ENCODE measurements at regions not wholly inside any gene's neighbourhood (a gene's known extent, or its start where the extent isn't known, plus 50 kb on each side); places are given as distances from the start of the nearest gene placed in this dataset.
A peak's percentile ranks its signal among the peaks of the same experiment; 100 is the strongest.
"Not testable (repeated sequence)": the region's sequence is repeated elsewhere in the genome, so short reads cannot be mapped to it uniquely, and the experiment has no call there.

- DNase-seq = peak; percentile 9
- Histone ChIP-seq H3K4me3 (ENCODE audit: insufficient read depth, low read depth, low read length) (no peak overlapping the region), H3K36me3 (replicated peaks; ENCODE audit: control insufficient read depth, insufficient read depth, low read length) (no peaks in the 10 kb centered on the region), H3K27me3 (ENCODE audit: control insufficient read depth, insufficient read depth, low read length) (no peaks in the 10 kb centered on the region)
Observed at GRCh38 chr7:79529214-79529880, 75.9 kb upstream of the MAGI2 start.

- no peaks in the 10 kb centered on the region for H3K36me3 ChIP-seq (replicated peaks; ENCODE audit: control insufficient read depth, insufficient read depth, low read length)
- no peak overlapping the region for H3K4me3 ChIP-seq (ENCODE audit: insufficient read depth, low read depth, low read length)
- no peaks in the 10 kb centered on the region for H3K27me3 ChIP-seq (ENCODE audit: control insufficient read depth, insufficient read depth, low read length)
- no peak for DNase-seq
Observed at GRCh38 chr7:79528421-79528820, 75.0 kb upstream of the MAGI2 start.

GRCh38 chr7:79524048-79524447, 70.6 kb upstream of the MAGI2 start:
- no peak for DNase-seq
- Histone ChIP-seq H3K36me3 (replicated peaks; ENCODE audit: control insufficient read depth, insufficient read depth, low read length) (no peaks in the 10 kb centered on the region), H3K27me3 (ENCODE audit: control insufficient read depth, insufficient read depth, low read length) (no peaks in the 10 kb centered on the region), H3K4me3 (ENCODE audit: insufficient read depth, low read depth, low read length) (no peak overlapping the region)

- Histone ChIP-seq H3K27me3 (ENCODE audit: control insufficient read depth, insufficient read depth, low read length) (no peaks in the 10 kb centered on the region), H3K4me3 (ENCODE audit: insufficient read depth, low read depth, low read length) (no peak overlapping the region), H3K36me3 (replicated peaks; ENCODE audit: control insufficient read depth, insufficient read depth, low read length) (no peaks in the 10 kb centered on the region)
- DNase-seq = no peak
Observed at GRCh38 chr7:79523436-79523835, 70.0 kb upstream of the MAGI2 start.

GRCh38 chr7:79520543-79520942, 67.1 kb upstream of the MAGI2 start:
- no peak for DNase-seq
- H3K4me3 ChIP-seq (ENCODE audit: insufficient read depth, low read depth, low read length) = no peak overlapping the region
- H3K27me3 ChIP-seq (ENCODE audit: control insufficient read depth, insufficient read depth, low read length) = no peaks in the 10 kb centered on the region
- H3K36me3 ChIP-seq (replicated peaks; ENCODE audit: control insufficient read depth, insufficient read depth, low read length) = no peaks in the 10 kb centered on the region

- no peaks in the 10 kb centered on the region for H3K36me3 ChIP-seq (replicated peaks; ENCODE audit: control insufficient read depth, insufficient read depth, low read length)
- no peak overlapping the region for H3K4me3 ChIP-seq (ENCODE audit: insufficient read depth, low read depth, low read length)
- no peak for DNase-seq
- H3K27me3 ChIP-seq (ENCODE audit: control insufficient read depth, insufficient read depth, low read length) = no peaks in the 10 kb centered on the region
Observed at GRCh38 chr7:79515358-79515757, 61.9 kb upstream of the MAGI2 start.

GRCh38 chr7:79513261-79513660, 59.8 kb upstream of the MAGI2 start:
- Histone ChIP-seq H3K36me3 (replicated peaks; ENCODE audit: control insufficient read depth, insufficient read depth, low read length) (no peaks in the 10 kb centered on the region), H3K4me3 (ENCODE audit: insufficient read depth, low read depth, low read length) (no peak overlapping the region), H3K27me3 (ENCODE audit: control insufficient read depth, insufficient read depth, low read length) (no peaks in the 10 kb centered on the region)
- DNase-seq = no peak

GRCh38 chr7:79512261-79512660, 58.8 kb upstream of the MAGI2 start:
- Histone ChIP-seq H3K4me3 (ENCODE audit: insufficient read depth, low read depth, low read length) (no peak overlapping the region), H3K27me3 (ENCODE audit: control insufficient read depth, insufficient read depth, low read length) (no peaks in the 10 kb centered on the region), H3K36me3 (replicated peaks; ENCODE audit: control insufficient read depth, insufficient read depth, low read length) (no peaks in the 10 kb centered on the region)
- no peak for DNase-seq

GRCh38 chr7:79511056-79511455, 57.6 kb upstream of the MAGI2 start:
- not testable (repeated sequence) for H3K4me3 ChIP-seq (ENCODE audit: insufficient read depth, low read depth, low read length); DNase-seq

GRCh38 chr7:79507131-79507530, 53.7 kb upstream of the MAGI2 start:
- Histone ChIP-seq H3K27me3 (ENCODE audit: control insufficient read depth, insufficient read depth, low read length) (no peaks in the 10 kb centered on the region), H3K4me3 (ENCODE audit: insufficient read depth, low read depth, low read length) (no peak overlapping the region), H3K36me3 (replicated peaks; ENCODE audit: control insufficient read depth, insufficient read depth, low read length) (no peaks in the 10 kb centered on the region)
- no peak for DNase-seq

More at GRCh38 chr7:79511056-79511455, 57.6 kb upstream of the MAGI2 start:
- not testable (repeated sequence) for H3K36me3 ChIP-seq (replicated peaks; ENCODE audit: control insufficient read depth, insufficient read depth, low read length); H3K27me3 ChIP-seq (ENCODE audit: control insufficient read depth, insufficient read depth, low read length)

- no peak for DNase-seq
Observed at GRCh38 chr7:79506481-79506880, 53.0 kb upstream of the MAGI2 start.

GRCh38 chr7:79504607-79505389, 51.3 kb upstream of the MAGI2 start:
- Histone ChIP-seq H3K4me3 (ENCODE audit: insufficient read depth, low read depth, low read length) (no peak overlapping the region), H3K36me3 (replicated peaks; ENCODE audit: control insufficient read depth, insufficient read depth, low read length) (no peaks in the 10 kb centered on the region), H3K27me3 (ENCODE audit: control insufficient read depth, insufficient read depth, low read length) (no peaks in the 10 kb centered on the region)
- no peak for DNase-seq

More at GRCh38 chr7:79506481-79506880, 53.0 kb upstream of the MAGI2 start:
- Histone ChIP-seq H3K27me3 (ENCODE audit: control insufficient read depth, insufficient read depth, low read length) (no peaks in the 10 kb centered on the region), H3K4me3 (ENCODE audit: insufficient read depth, low read depth, low read length) (no peak overlapping the region), H3K36me3 (replicated peaks; ENCODE audit: control insufficient read depth, insufficient read depth, low read length) (no peaks in the 10 kb centered on the region)

Data from H7 (cell line).